ENCODE measurements at regions not wholly inside any gene's neighbourhood (a gene's known extent, or its start where the extent isn't known, plus 50 kb on each side); places are given as distances from the start of the nearest gene placed in this dataset.
"Not testable (repeated sequence)": the region's sequence is repeated elsewhere in the genome, so short reads cannot be mapped to it uniquely, and the experiment has no call there.

GRCh38 chr3:170662986-170663385 lies 77.1 kb upstream of the SLC7A14 start:
- not testable (repeated sequence) for H3K27me3 ChIP-seq (ENCODE audit: control insufficient read depth in 1 of 2, insufficient read depth in 1 of 2, low read length in 2 of 2); H3K27ac ChIP-seq (ENCODE audit: low read length, poor library complexity, severe bottlenecking); H2AFZ ChIP-seq (ENCODE audit: low read depth, low read length); H3K79me1 ChIP-seq (replicated peaks; ENCODE audit: low read length, poor library complexity, severe bottlenecking); H3K14ac ChIP-seq (ENCODE audit: low read length in 2 of 2); H2BK5ac ChIP-seq (ENCODE audit: low read depth, low read length, poor library complexity, severe bottlenecking); H2BK12ac ChIP-seq (ENCODE audit: low read length in 2 of 2); H3K4me2 ChIP-seq (ENCODE audit: low read length, poor library complexity, severe bottlenecking); H3K36me3 ChIP-seq (ENCODE audit: control insufficient read depth in 1 of 2, insufficient read depth in 2 of 2, low read depth in 1 of 2, low read length in 2 of 2); H2BK120ac ChIP-seq (ENCODE audit: low read depth, low read length); H3K4me1 ChIP-seq (ENCODE audit: control insufficient read depth, insufficient read depth, low read depth, low read length); H4K91ac ChIP-seq (ENCODE audit: low read length); H3K9me3 ChIP-seq (ENCODE audit: control insufficient read depth, low read length); H3K23ac ChIP-seq (ENCODE audit: low read length in 2 of 2); H2BK15ac ChIP-seq (ENCODE audit: low read depth, poor library complexity, severe bottlenecking); H2AK5ac ChIP-seq (ENCODE audit: low read length, severe bottlenecking); H3K18ac ChIP-seq (ENCODE audit: low read depth in 1 of 2, low read length in 2 of 2); DNase-seq; H4K8ac ChIP-seq (ENCODE audit: low read length); H3K4me3 ChIP-seq (ENCODE audit: insufficient read depth in 1 of 2, low read depth in 1 of 2, low read length in 2 of 2); H3K9ac ChIP-seq (ENCODE audit: low read length); H3K4ac ChIP-seq (ENCODE audit: low read depth in 1 of 2, low read length in 2 of 2)
- 100% methylated on average over 3 of the region's 3 CpGs for WGBS

- Histone ChIP-seq H3K27me3 (ENCODE audit: control insufficient read depth in 1 of 2, insufficient read depth in 1 of 2, low read length in 2 of 2) (no peaks in the 10 kb centered on the region), H3K79me1 (replicated peaks; ENCODE audit: low read length, poor library complexity, severe bottlenecking) (no peaks in the 10 kb centered on the region), H2BK5ac (ENCODE audit: low read depth, low read length, poor library complexity, severe bottlenecking) (no peak overlapping the region), H4K91ac (ENCODE audit: low read length) (no peak overlapping the region), H3K9me3 (ENCODE audit: control insufficient read depth, low read length) (no peaks in the 10 kb centered on the region), H3K27ac (ENCODE audit: low read length, poor library complexity, severe bottlenecking) (no peak overlapping the region), H2BK120ac (ENCODE audit: low read depth, low read length) (no peak overlapping the region), H3K4ac (ENCODE audit: low read depth in 1 of 2, low read length in 2 of 2) (no peak overlapping the region), H2BK15ac (ENCODE audit: low read depth, poor library complexity, severe bottlenecking) (no peak overlapping the region), H3K4me2 (ENCODE audit: low read length, poor library complexity, severe bottlenecking) (no peak overlapping the region), H3K4me3 (ENCODE audit: insufficient read depth in 1 of 2, low read depth in 1 of 2, low read length in 2 of 2) (no peak overlapping the region), H3K9ac (ENCODE audit: low read length) (no peak overlapping the region), H3K36me3 (ENCODE audit: control insufficient read depth in 1 of 2, insufficient read depth in 2 of 2, low read depth in 1 of 2, low read length in 2 of 2) (no peaks in the 10 kb centered on the region), H2BK12ac (ENCODE audit: low read length in 2 of 2) (no peak overlapping the region), H4K8ac (ENCODE audit: low read length) (no peak overlapping the region), H2AFZ (ENCODE audit: low read depth, low read length) (no peak overlapping the region), H3K14ac (ENCODE audit: low read length in 2 of 2) (no peak overlapping the region), H3K18ac (ENCODE audit: low read depth in 1 of 2, low read length in 2 of 2) (no peak overlapping the region), H3K23ac (ENCODE audit: low read length in 2 of 2) (no peak overlapping the region), H2AK5ac (ENCODE audit: low read length, severe bottlenecking) (no peak overlapping the region), H3K4me1 (ENCODE audit: control insufficient read depth, insufficient read depth, low read depth, low read length) (peaks cover 3% of the 10 kb centered on the region)
- WGBS: 84% methylated on average over 5 of the region's 5 CpGs
- DNase-seq: no peak
Measured at GRCh38 chr3:170660139-170660538, 74.3 kb upstream of the SLC7A14 start.

GRCh38 chr3:170657312-170657711 lies 71.4 kb upstream of the SLC7A14 start:
- Histone ChIP-seq H2BK15ac (ENCODE audit: low read depth, poor library complexity, severe bottlenecking) (no peak overlapping the region), H3K4me1 (ENCODE audit: control insufficient read depth, insufficient read depth, low read depth, low read length) (peaks cover 6% of the 10 kb centered on the region), H4K8ac (ENCODE audit: low read length) (no peak overlapping the region), H3K4ac (ENCODE audit: low read depth in 1 of 2, low read length in 2 of 2) (no peak overlapping the region), H3K4me2 (ENCODE audit: low read length, poor library complexity, severe bottlenecking) (no peak overlapping the region), H3K27ac (ENCODE audit: low read length, poor library complexity, severe bottlenecking) (no peak overlapping the region), H3K9ac (ENCODE audit: low read length) (no peak overlapping the region), H3K79me1 (replicated peaks; ENCODE audit: low read length, poor library complexity, severe bottlenecking) (no peaks in the 10 kb centered on the region), H2BK12ac (ENCODE audit: low read length in 2 of 2) (no peak overlapping the region), H3K9me3 (ENCODE audit: control insufficient read depth, low read length) (no peaks in the 10 kb centered on the region), H3K23ac (ENCODE audit: low read length in 2 of 2) (no peak overlapping the region), H2AK5ac (ENCODE audit: low read length, severe bottlenecking) (no peak overlapping the region), H2AFZ (ENCODE audit: low read depth, low read length) (no peak overlapping the region), H3K14ac (ENCODE audit: low read length in 2 of 2) (no peak overlapping the region), H2BK120ac (ENCODE audit: low read depth, low read length) (no peak overlapping the region), H3K27me3 (ENCODE audit: control insufficient read depth in 1 of 2, insufficient read depth in 1 of 2, low read length in 2 of 2) (no peaks in the 10 kb centered on the region), H3K18ac (ENCODE audit: low read depth in 1 of 2, low read length in 2 of 2) (no peak overlapping the region), H3K36me3 (ENCODE audit: control insufficient read depth in 1 of 2, insufficient read depth in 2 of 2, low read depth in 1 of 2, low read length in 2 of 2) (no peaks in the 10 kb centered on the region), H3K4me3 (ENCODE audit: insufficient read depth in 1 of 2, low read depth in 1 of 2, low read length in 2 of 2) (no peak overlapping the region), H4K91ac (ENCODE audit: low read length) (no peak overlapping the region), H2BK5ac (ENCODE audit: low read depth, low read length, poor library complexity, severe bottlenecking) (no peak overlapping the region)
- WGBS: 74% methylated on average over 2 of the region's 2 CpGs
- DNase-seq: no peak

- H3K18ac ChIP-seq (ENCODE audit: low read depth in 1 of 2, low read length in 2 of 2): no peak overlapping the region
- H3K14ac ChIP-seq (ENCODE audit: low read length in 2 of 2): no peak overlapping the region
- no peak overlapping the region for H3K23ac ChIP-seq (ENCODE audit: low read length in 2 of 2)
- no peaks in the 10 kb centered on the region for H3K9me3 ChIP-seq (ENCODE audit: control insufficient read depth, low read length)
- no peaks in the 10 kb centered on the region for H3K36me3 ChIP-seq (ENCODE audit: control insufficient read depth in 1 of 2, insufficient read depth in 2 of 2, low read depth in 1 of 2, low read length in 2 of 2)
- no peaks in the 10 kb centered on the region for H3K79me1 ChIP-seq (replicated peaks; ENCODE audit: low read length, poor library complexity, severe bottlenecking)
- no peak overlapping the region for H2BK120ac ChIP-seq (ENCODE audit: low read depth, low read length)
- H2AFZ ChIP-seq (ENCODE audit: low read depth, low read length): no peak overlapping the region
- H3K27ac ChIP-seq (ENCODE audit: low read length, poor library complexity, severe bottlenecking): no peak overlapping the region
- H2AK5ac ChIP-seq (ENCODE audit: low read length, severe bottlenecking): no peak overlapping the region
- peaks cover 6% of the 10 kb centered on the region for H3K4me1 ChIP-seq (ENCODE audit: control insufficient read depth, insufficient read depth, low read depth, low read length)
- H4K8ac ChIP-seq (ENCODE audit: low read length): no peak overlapping the region
- 98% methylated on average over 2 of the region's 2 CpGs for WGBS
- no peak overlapping the region for H3K4me3 ChIP-seq (ENCODE audit: insufficient read depth in 1 of 2, low read depth in 1 of 2, low read length in 2 of 2)
- H3K4me2 ChIP-seq (ENCODE audit: low read length, poor library complexity, severe bottlenecking): no peak overlapping the region
- H3K27me3 ChIP-seq (ENCODE audit: control insufficient read depth in 1 of 2, insufficient read depth in 1 of 2, low read length in 2 of 2): no peaks in the 10 kb centered on the region
- H2BK12ac ChIP-seq (ENCODE audit: low read length in 2 of 2): no peak overlapping the region
- H4K91ac ChIP-seq (ENCODE audit: low read length): no peak overlapping the region
- H3K9ac ChIP-seq (ENCODE audit: low read length): no peak overlapping the region
- DNase-seq: no peak
- H3K4ac ChIP-seq (ENCODE audit: low read depth in 1 of 2, low read length in 2 of 2): no peak overlapping the region
- H2BK15ac ChIP-seq (ENCODE audit: low read depth, poor library complexity, severe bottlenecking): no peak overlapping the region
- H2BK5ac ChIP-seq (ENCODE audit: low read depth, low read length, poor library complexity, severe bottlenecking): no peak overlapping the region
Measured at GRCh38 chr3:170656284-170656683, 70.4 kb upstream of the SLC7A14 start.

Measured in mesenchymal stem cell (in vitro differentiated cells and primary cell).